A549 (cell line): ENCODE measurements at regions not wholly inside any gene's neighbourhood (a gene's known extent, or its start where the extent isn't known, plus 50 kb on each side); places are given as distances from the start of the nearest gene placed in this dataset.

Source experiments
- ATAC-seq, 2 experiments: fragments of 200-7000 bp in 1 of 2; fragments of >200 bp in 1 of 2; cut with Nextera tagmentation in 1 of 2; cut with Tn5 transposase in 1 of 2; 3 replicates each; pipeline versions ENCODE4 v1.8.0 to v1.9.1; 2018 to 2020; ENCODE audit warnings: mild to moderate bottlenecking in 1 of 2, moderate library complexity in 1 of 2
- CTCF ChIA-PET: fragments of 300-600 bp; sonication (Branson Sonifier 250); formaldehyde crosslinking; extraction: SDS; loops from one replicate; lab custom pipeline; 2021; ENCODE audit warnings: antibody characterized with exemption, inconsistent platforms; lab: Yijun Ruan, JAX
- POLR2A ChIA-PET: fragments of 350-600 bp; formaldehyde crosslinking; extraction: SDS; loops from one replicate; lab custom pipeline; 2021; ENCODE audit warnings: antibody characterized with exemption, inconsistent platforms; lab: Yijun Ruan, JAX
- DNase-seq, 2 experiments: peaks; one replicate each; pipeline versions ENCODE4 v3.0.0 to v3.0.0-alpha.2; 2011 to 2016; ENCODE audit warnings: low read depth in 1 of 2, low spot score in 1 of 2
- FAIRE-seq: peaks from 2 replicates; lab custom pipeline; 2011; peaks lifted over from hg19 to GRCh38; lab: Jason Lieb, UNC
- H3K27ac ChIP-seq, 2 experiments: fragments of >200 bp; sonication (Bioruptor Twin); formaldehyde crosslinking; 3 replicates each; pipeline ENCODE4 v1.5.1; 2016 to 2017
- H3K4me1 ChIP-seq: fragments of >200 bp; sonication (Bioruptor Twin); formaldehyde crosslinking; 3 replicates; pipeline ENCODE4 v1.6.1; 2016
- H3K4me2 ChIP-seq: fragments of >200 bp; sonication (Bioruptor Twin); formaldehyde crosslinking; 3 replicates; pipeline ENCODE4 v1.6.1; 2016
- H3K4me3 ChIP-seq: fragments of >200 bp; sonication (Bioruptor Twin); formaldehyde crosslinking; 3 replicates; pipeline ENCODE4 v1.5.1; 2016
- H3K9me3 ChIP-seq: fragments of >200 bp; sonication (Bioruptor Twin); formaldehyde crosslinking; 3 replicates; pipeline ENCODE4 v1.6.1; 2016
- ATOH8 ChIP-seq: fragments of 250-450 bp; sonication (Bioruptor Pico); IDR thresholded peaks from 2 replicates; pipeline ENCODE4 v1.5.0; 2020; ENCODE audit warnings: low read depth, mild to moderate bottlenecking, moderate library complexity
- EHF ChIP-seq: fragments of 250-450 bp; sonication (Bioruptor Pico); IDR thresholded peaks from 2 replicates; pipeline ENCODE4 v1.5.0; 2020; ENCODE audit warnings: mild to moderate bottlenecking
- FOSL2 ChIP-seq, 2 experiments: fragments of 450-650 bp in 1 of 2; fragments of >200 bp in 1 of 2; sonication (Bioruptor Twin) in 1 of 2; formaldehyde crosslinking; IDR thresholded peaks; 2 replicates each; pipeline versions ENCODE4 v1.5.0 to v1.6.1; 2016 to 2020; ENCODE audit warnings: mild to moderate bottlenecking in 1 of 2, moderate library complexity in 1 of 2
- HOXB5 ChIP-seq: fragments of 250-450 bp; sonication (Bioruptor Pico); IDR thresholded peaks from 2 replicates; pipeline ENCODE4 v1.5.0; 2020; ENCODE audit warnings: mild to moderate bottlenecking, moderate library complexity
- JUNB ChIP-seq: fragments of >200 bp; sonication (Bioruptor Twin); formaldehyde crosslinking; IDR thresholded peaks from 2 replicates; pipeline ENCODE4 v1.6.1; 2016
- KDM5A ChIP-seq: fragments of 200-600 bp; sonication (generic); IDR thresholded peaks from 2 replicates; pipeline ENCODE4 v1.6.1; 2016; ENCODE audit warnings: antibody characterized with exemption, mild to moderate bottlenecking
- MAZ ChIP-seq: fragments of 150-350 bp; IDR thresholded peaks from 2 replicates; pipeline ENCODE4 v1.6.1; 2014; ENCODE audit warnings: antibody characterized with exemption, low read depth, low read length, borderline replicate concordance
- PHF8 ChIP-seq: fragments of 200-600 bp; sonication (generic); IDR thresholded peaks from 2 replicates; pipeline ENCODE4 v1.6.1; 2016; ENCODE audit warnings: low read depth, mild to moderate bottlenecking, antibody characterized with exemption, moderate library complexity, borderline replicate concordance
- POLR2A ChIP-seq: IDR thresholded peaks from 2 replicates; pipeline ENCODE4 v1.6.1; 2012; ENCODE audit warnings: mild to moderate bottlenecking, low read length
- RAD21 ChIP-seq, 2 experiments: fragments of >200 bp in 1 of 2; sonication (Bioruptor Twin) in 1 of 2; formaldehyde crosslinking in 1 of 2; IDR thresholded peaks in 1 of 2; conservative IDR thresholded peaks in 1 of 2; 2 replicates in 1 of 2; 3 replicates in 1 of 2; pipeline ENCODE4 v1.6.1; 2012 to 2018; ENCODE audit warnings: inconsistent platforms in 1 of 2
- REST ChIP-seq: fragments of 200-600 bp; sonication (generic); IDR thresholded peaks from 2 replicates; pipeline ENCODE4 v1.6.1; 2016; ENCODE audit warnings: antibody characterized with exemption, mild to moderate bottlenecking, moderate library complexity
- ZC3H11A ChIP-seq: fragments of 450-650 bp; IDR thresholded peaks from 2 replicates; pipeline ENCODE4 v1.6.1; 2014; ENCODE audit warnings: antibody characterized with exemption, mild to moderate bottlenecking
- ZSCAN20 ChIP-seq: fragments of 250-450 bp; sonication (Bioruptor Pico); IDR thresholded peaks from 2 replicates; pipeline ENCODE4 v1.8.0; 2022; ENCODE audit warnings: mild to moderate bottlenecking, moderate library complexity
- whole genome bisulfite sequencing: methylation state at CpG from one replicate; pipeline ENCODE4 v1.1.6; 2017; ENCODE audit errors: missing lambda C conversion rate; 5-methylcytosine and 5-hydroxymethylcytosine counted together
- TF ChIP-seq, protein P1 (sequence below): fragments of >200 bp; sonication (Bioruptor Twin); formaldehyde crosslinking; IDR thresholded peaks from 3 replicates; pipeline ENCODE4 v1.5.1; 2016
- TF ChIP-seq, protein P2 (sequence below): fragments of 250-450 bp; sonication (Bioruptor Pico); IDR thresholded peaks from 2 replicates; pipeline ENCODE4 v1.5.0; 2021; ENCODE audit warnings: mild to moderate bottlenecking, moderate library complexity, borderline replicate concordance

DNA sequence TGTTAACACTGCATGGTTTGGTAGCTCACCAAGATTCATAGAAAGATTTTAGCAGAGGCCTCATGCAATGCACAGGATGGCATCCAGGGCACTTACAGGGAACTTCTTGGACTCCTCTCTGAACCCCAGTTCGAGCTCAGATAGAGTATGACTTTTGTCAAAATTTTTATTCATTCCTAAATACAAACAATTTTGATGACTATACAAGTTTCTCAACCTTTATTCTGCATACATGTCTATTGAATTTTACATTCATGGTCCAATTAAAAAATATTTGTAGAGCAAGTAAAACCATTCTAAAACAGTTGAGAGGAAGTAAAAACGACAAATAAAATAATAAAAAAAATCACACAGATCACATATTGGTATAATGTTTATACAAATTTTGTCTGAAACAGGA is 219.0 kb upstream of the MAN1A1 start:
- no peak for ATAC-seq
- 3% methylated on average over 2 of the region's 2 CpGs for WGBS
- Histone ChIP-seq H3K4me1 (no peaks in the 10 kb centered on the region), H3K9me3 (no peaks in the 10 kb centered on the region), H3K4me2 (no peak overlapping the region), H3K4me3 (no peak overlapping the region), H3K27ac (no peak overlapping the region)
- ChIA-PET CTCF (no interaction called here), POLR2A (no interaction called here)
- DNase-seq = no peak
- TF ChIP-seq MAZ (no peak), FOSL2 (IDR thresholded peaks at IDR 0.05) (no peak), FOSL2 (CRISPR knock-in tag; IDR thresholded peaks at IDR 0.05) (no peak), PHF8 (no peak), ZSCAN20 (no peak), ZC3H11A (no peak), EHF (no peak), JUNB (no peak), RAD21 (conservative IDR thresholded peaks at IDR 0.05 in 1 of 2, IDR thresholded peaks at IDR 0.05 in 1 of 2) (no peak), HOXB5 (no peak), ATOH8 (CRISPR knock-in tag) (no peak), POLR2A (no peak)
- TF ChIP-seq, protein P1, sequence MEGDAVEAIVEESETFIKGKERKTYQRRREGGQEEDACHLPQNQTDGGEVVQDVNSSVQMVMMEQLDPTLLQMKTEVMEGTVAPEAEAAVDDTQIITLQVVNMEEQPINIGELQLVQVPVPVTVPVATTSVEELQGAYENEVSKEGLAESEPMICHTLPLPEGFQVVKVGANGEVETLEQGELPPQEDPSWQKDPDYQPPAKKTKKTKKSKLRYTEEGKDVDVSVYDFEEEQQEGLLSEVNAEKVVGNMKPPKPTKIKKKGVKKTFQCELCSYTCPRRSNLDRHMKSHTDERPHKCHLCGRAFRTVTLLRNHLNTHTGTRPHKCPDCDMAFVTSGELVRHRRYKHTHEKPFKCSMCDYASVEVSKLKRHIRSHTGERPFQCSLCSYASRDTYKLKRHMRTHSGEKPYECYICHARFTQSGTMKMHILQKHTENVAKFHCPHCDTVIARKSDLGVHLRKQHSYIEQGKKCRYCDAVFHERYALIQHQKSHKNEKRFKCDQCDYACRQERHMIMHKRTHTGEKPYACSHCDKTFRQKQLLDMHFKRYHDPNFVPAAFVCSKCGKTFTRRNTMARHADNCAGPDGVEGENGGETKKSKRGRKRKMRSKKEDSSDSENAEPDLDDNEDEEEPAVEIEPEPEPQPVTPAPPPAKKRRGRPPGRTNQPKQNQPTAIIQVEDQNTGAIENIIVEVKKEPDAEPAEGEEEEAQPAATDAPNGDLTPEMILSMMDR = no peak
- FAIRE-seq = no peak

GRCh38 chr6:119566546-119567260 is 217.1 kb upstream of the MAN1A1 start:
- TF ChIP-seq, protein P2, sequence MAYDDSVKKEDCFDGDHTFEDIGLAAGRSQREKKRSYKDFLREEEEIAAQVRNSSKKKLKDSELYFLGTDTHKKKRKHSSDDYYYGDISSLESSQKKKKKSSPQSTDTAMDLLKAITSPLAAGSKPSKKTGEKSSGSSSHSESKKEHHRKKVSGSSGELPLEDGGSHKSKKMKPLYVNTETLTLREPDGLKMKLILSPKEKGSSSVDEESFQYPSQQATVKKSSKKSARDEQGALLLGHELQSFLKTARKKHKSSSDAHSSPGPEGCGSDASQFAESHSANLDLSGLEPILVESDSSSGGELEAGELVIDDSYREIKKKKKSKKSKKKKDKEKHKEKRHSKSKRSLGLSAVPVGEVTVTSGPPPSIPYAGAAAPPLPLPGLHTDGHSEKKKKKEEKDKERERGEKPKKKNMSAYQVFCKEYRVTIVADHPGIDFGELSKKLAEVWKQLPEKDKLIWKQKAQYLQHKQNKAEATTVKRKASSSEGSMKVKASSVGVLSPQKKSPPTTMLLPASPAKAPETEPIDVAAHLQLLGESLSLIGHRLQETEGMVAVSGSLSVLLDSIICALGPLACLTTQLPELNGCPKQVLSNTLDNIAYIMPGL (CRISPR knock-in tag) = no peak
- TF ChIP-seq REST (no peak), KDM5A (no peak)
- TF ChIP-seq, all 56 proteins: peak for 0
- ATAC-seq = no peak
- Histone ChIP-seq H3K4me1 (no peaks in the 10 kb centered on the region), H3K27ac (no peak overlapping the region), H3K9me3 (no peaks in the 10 kb centered on the region), H3K4me3 (no peak overlapping the region), H3K4me2 (no peak overlapping the region)
- ChIA-PET POLR2A (no interaction called here), CTCF (no interaction called here)
- no peak for FAIRE-seq
- no peak for DNase-seq
- WGBS = 56% methylated on average over 19 of the region's 19 CpGs
